GM12892 (cell line): ENCODE measurements at regions not wholly inside any gene's neighbourhood (a gene's known extent, or its start where the extent isn't known, plus 50 kb on each side); places are given as distances from the start of the nearest gene placed in this dataset.

Source experiments
- POLR2A ChIP-seq: IDR thresholded peaks from 2 replicates; pipeline ENCODE4 v1.6.1; 2011; ENCODE audit warnings: low read depth, low read length, control low read depth
- POLR2AphosphoS5 ChIP-seq: IDR thresholded peaks from 2 replicates; pipeline ENCODE4 v1.6.1; 2011; ENCODE audit warnings: low read depth, low read length, control low read depth

DNA sequence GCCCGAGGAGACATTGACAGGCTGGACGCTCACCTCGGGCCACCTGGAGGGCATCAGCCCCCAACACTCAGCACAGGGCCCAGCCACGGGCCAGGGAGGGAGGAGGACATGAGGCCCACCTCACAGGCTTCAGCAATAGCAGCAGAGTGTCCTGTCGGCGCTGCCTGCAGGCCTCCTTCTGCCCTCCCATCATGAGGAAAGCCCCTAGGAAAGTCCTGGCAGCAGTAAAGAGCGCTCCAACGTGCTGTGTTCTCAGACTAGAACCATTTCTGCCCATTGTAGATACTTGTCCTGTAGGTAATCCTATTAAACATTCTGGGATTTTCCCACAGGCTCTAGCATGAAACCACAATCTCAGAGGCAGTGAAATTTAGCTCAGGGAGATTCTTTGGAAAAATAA lies 62.0 kb upstream of the GALNT2 start:
- TF ChIP-seq POLR2AphosphoS5, result no peak
- no peak for TF ChIP-seq POLR2A
